ENCODE measurements at regions not wholly inside any gene's neighbourhood (a gene's known extent, or its start where the extent isn't known, plus 50 kb on each side); places are given as distances from the start of the nearest gene placed in this dataset.

DNA sequence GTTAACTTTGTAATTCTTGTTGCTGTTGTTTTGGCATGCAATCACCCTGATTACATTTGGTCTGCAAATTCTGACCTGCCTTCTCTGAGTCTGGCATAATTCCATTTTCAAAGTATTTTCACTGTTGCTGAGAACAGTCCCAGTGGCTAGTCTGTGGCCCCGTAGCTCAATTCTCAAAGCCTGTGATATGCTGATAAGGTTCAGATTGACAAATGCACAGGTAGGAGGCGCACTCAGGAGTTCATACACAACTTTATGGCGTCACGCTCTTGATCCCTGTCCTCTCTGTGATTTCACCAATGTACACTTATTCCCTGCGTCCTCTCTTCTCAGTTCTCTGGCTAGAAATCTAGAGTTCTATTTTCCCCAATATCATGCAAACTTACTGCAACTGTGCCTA lies 376.6 kb upstream of the SLCO3A1 start:
- no peak for DNase-seq

- no peak for DNase-seq
These were observed 374.8 kb upstream of the SLCO3A1 start for GRCh38 chr15:91478717-91479191.

DNA sequence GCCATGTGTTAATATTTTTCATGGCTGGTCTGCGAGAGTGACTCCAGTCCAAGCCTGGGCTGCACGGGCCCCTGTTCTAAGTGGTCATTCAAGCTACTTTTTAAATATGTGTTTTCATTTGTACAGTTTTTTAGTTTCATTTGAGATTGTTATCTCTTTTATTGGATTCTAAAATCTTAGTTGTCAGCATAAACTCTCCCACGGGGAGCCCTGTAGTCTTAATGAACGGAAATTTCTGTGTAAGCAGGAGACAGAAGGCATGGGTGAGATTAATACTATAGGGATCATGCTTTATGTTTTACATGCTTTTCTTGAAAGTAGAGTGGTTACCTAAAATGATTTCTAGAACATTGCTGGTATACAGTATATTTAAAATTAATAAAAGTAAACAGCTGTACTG lies 373.1 kb upstream of the SLCO3A1 start:
- no peak for DNase-seq

GRCh38 chr15:91482799-91483198 lies 370.7 kb upstream of the SLCO3A1 start:
- DNase-seq = peak in 2 of 6 experiments; percentile 19 to 40

DNA sequence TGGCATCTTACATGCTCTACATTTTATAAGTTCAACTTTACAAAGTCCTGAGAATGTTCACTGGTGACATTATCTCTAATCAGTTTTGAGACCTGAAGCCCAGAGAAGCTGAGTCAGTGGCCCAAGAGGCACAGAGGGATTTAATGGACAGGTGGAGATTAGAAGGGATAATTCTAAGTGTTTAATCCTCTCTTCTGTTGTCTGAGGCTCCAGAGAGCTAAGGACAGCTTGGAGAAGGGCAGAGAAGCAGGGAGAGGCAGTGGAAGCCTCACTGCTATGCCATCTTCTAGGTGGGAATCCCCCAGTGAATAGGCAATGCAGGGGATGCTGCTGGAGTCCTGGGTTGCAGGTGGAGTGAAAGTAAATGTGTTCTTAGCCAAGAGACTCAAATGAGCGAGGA lies 369.4 kb upstream of the SLCO3A1 start:
- DNase-seq = no peak

DNA sequence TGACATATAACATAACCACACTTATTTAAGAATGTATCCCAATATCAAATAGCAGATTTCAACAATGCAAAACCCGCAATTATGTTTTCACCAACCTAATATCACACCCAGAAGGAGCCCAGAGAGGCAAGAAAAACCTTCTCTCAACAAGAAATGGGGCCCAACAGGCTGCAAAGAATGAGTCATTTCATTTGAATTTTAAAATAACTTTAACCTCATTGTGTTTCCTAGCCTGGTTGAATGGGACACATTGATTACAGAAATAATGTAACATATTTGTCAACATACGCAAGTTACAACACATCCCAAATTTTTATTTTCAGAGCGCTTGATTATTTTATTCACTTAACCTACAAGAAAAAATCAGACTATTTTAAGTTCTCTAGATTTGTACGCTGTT lies 365.1 kb upstream of the SLCO3A1 start:
- no peak for DNase-seq

GRCh38 chr15:91490211-91490610 lies 363.3 kb upstream of the SLCO3A1 start:
- no peak for DNase-seq

DNA sequence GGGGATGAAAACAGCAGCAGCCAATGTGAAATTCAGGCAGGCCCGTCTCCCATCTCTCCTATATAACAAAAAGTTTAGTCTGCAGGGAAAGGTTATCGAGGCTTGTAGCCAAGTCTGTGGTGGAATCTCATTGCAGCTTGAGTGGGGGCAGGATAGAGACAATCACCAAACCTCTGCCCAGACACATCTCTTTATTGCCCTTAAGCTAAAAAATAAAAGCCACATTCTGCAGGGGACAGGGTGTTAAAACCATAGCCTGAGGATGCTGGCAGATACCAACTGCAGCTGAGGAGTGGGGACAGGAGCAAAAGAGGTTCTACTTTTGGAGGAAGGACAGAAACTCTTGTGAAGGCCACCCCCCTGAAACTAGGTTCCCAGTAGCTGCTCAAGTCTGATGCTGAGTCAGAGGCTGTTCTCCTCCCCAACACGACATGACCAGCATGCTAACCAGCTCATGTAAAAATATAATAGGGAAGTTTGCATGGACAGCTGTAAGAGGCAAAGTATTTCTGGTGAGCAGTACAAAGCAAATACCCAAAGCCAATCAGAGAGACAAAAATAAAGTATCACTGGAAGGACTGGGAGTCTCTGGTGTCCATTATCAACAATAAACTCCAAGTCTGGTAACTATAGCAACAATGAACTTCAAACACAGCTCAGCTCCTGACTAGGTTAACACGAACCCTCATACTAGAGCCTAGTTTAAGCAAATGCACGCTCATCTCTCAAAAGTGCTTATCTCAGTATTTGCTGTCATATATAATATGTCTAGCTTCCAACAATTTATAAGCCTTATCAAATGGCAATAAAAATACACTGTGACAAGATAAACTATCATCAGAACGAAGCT lies 362.2 kb upstream of the SLCO3A1 start:
- DNase-seq = no peak

GRCh38 chr15:91496754-91497691 lies 356.5 kb upstream of the SLCO3A1 start:
- DNase-seq = no peak

DNA sequence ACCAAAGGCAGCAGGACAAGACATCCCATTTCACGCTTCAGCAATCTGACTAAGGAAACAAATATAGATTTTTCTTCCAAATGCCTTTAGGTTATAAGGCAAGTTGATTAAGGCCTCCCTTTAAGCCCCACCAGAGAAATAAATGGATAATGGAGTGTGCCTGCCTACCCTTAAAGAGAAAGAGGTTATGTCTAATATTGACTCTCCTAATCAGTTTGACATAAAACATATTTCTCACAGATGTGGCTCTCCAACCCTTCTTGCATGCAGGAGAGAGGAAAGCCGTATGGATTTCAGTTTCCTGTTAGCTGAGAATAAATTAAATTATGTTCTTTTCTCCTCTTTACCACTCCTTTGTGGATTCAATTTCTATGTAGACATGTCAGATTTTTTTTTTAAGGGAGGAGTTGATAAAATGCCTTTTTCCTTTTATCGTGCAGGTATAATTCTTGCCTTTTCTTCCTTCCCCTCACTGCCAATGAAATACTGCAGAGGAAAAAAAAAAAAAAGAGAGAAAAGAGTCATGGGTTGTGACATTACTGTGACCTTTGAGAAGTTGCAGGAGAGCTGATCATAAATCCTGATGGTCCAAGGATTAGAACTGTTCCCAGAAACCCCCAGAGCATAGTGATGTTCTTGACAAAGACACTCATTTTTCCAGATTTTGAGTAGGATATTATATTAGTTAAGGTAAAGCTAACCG lies 355.3 kb upstream of the SLCO3A1 start:
- no peak for DNase-seq

GRCh38 chr15:91498749-91499062 lies 354.8 kb upstream of the SLCO3A1 start:
- no peak for DNase-seq

- DNase-seq = no peak
These were observed 353.6 kb upstream of the SLCO3A1 start for GRCh38 chr15:91499774-91500383.

DNA sequence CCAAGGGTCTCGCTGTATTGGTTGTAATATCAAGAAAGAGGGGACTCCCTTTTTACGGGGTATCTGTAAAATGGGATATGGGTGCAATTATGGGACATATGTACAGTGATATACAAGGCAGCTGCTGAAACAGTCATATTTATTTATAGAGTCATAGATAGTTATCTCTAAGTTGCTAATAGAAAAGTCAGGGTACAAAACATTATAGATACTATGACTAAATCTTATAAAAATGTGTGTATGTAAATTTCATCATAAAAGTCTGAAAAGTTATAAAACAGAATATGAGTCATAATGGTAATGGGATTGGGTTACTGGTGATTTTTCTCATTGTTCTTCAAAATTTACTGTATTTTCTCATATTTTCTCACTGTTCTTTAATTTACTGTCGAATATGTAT lies 344.9 kb upstream of the SLCO3A1 start:
- DNase-seq = no peak

GRCh38 chr15:91514147-91514546 lies 339.4 kb upstream of the SLCO3A1 start:
- DNase-seq = no peak

DNA sequence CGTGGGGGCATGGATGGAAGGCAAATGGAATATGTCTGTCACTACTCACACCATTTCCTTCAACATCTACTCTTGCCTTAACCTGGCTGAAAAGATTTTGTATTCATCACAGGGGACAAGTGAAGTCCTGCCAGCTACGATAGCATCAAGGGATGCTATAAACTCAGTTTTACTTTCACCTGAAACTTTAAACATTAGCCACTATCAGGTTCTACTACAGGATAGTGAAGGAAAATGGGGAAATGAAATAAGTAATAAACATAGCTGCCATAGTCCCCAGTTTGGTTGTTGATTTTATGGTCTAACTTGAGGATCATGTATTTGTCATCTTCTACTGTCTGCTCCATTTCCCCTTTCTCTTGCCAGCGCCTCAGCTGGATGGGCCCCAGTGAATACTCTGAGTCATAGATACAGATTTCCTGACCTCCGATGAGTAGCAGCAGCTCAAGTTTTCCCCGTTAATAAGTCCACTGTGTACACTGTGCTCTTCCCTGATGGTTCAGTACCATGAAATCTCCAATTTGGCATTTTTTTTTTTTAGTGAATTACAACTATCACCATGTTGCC lies 338.2 kb upstream of the SLCO3A1 start:
- no peak for DNase-seq

- no peak for DNase-seq
These were observed 336.6 kb upstream of the SLCO3A1 start for GRCh38 chr15:91516866-91517265.

DNA sequence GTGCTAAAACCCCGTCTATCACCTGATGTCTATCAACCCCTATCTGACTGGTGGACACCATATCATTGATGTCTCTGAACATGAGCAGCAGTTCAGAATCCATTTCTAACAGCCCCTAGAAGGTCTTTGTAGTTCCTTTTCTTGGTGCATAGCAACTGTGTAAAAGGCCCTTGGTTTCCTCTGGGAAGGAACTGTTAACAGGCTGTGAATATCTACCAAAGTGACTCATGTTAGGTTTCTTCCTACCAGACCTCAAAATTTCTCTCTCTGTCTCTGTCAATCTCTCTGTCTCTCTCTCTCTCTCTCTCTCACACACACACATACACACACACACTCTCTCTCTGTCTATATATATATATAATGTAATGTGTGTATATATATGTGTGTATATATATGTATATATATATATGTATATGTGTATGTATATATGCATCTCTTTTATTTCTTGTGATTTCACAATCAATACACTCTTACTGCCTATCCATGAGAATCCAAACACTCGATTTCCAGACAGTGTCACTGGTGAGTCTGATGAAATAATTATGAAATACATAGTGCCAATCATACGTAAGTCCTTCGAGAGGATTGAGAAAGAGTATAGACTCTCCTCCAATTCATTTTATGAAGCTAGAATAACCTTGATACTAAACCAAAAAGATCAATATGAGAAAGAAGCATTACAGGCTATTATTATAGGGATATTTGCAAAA lies 335.9 kb upstream of the SLCO3A1 start:
- no peak for DNase-seq

DNA sequence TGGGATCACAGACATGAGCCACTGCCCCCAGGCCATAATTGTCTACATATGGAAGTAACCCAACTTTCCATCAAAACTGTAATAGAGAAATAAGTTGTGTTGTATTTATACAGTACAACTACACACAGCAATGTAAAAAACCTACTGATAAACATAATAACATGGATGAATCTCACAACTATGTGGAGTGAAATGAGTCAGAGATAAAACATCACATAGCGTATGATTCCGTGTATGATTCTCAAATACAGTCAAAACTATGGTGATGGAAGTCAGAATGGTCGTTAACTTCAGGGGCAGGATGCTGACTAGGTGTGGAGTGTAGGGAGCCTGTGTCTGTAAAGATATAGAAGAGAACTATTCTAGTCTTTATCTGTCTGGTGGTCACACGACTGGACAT lies 332.7 kb upstream of the SLCO3A1 start:
- no peak for DNase-seq

DNA sequence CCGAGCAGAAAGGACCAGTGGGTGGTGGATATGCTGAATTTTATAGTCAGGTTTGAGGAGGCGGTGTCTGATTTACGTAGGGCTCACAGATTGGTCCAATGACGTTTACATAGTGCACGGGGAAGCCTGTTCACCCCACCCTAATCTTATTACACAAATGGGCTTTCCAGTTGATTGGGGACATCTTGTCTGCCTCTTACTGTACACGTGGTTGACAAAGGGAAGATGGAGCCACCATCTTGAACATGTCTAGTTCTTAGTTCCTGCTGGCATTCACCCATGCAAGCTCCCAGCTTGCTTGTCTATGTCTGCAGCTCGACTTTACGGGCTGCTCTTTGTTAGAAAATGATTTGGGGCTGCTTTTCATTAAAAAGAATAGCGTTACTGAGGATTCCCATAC lies 332.0 kb upstream of the SLCO3A1 start:
- no peak for DNase-seq

DNA sequence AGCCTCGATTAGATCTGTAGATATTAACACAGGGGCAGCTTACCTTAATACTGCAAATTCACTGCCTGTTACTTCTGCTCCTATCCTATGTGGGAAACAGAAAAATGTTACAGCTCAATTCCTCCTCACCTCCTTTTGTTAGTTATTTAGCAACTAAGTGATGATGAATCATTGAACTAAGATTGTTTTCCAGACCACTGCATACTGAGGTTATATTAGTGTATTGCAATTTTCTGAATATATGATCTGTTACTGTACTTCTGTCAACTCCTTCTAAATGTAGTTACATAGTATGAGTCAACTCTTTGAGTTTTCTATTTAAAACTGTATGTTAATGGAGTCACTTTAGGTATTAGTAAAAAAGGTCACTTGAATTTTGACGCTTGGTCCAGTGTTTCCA lies 331.5 kb upstream of the SLCO3A1 start:
- no peak for DNase-seq

GRCh38 chr15:91522605-91523332 lies 330.7 kb upstream of the SLCO3A1 start:
- peak in 3 of 6 experiments; percentile 21 to 47 (median 39) for DNase-seq
